Nephron (organoid): ENCODE measurements at regions not wholly inside any gene's neighbourhood (a gene's known extent, or its start where the extent isn't known, plus 50 kb on each side); places are given as distances from the start of the nearest gene placed in this dataset.
A peak's percentile ranks its signal among the peaks of the same experiment; 100 is the strongest.

Experiments
- H3K27ac Mint-ChIP-seq, 3 experiments: 2 replicates each; pipeline ENCODE4 v1.8.0; 2020; ENCODE audit warnings: mixed read lengths in 3 of 3, mild to moderate bottlenecking in 2 of 3, moderate library complexity in 1 of 3
- H3K27me3 Mint-ChIP-seq: 2 replicates; pipeline ENCODE4 v1.8.0; 2021; ENCODE audit warnings: low read depth, mild to moderate bottlenecking, moderate library complexity, mixed read lengths
- H3K36me3 Mint-ChIP-seq: 2 replicates; pipeline ENCODE4 v1.8.0; 2020; ENCODE audit warnings: low read depth, mixed read lengths
- H3K4me1 Mint-ChIP-seq: 2 replicates; pipeline ENCODE4 v1.8.0; 2020; ENCODE audit warnings: mixed read lengths
- H3K4me3 Mint-ChIP-seq, 3 experiments: 2 replicates each; pipeline ENCODE4 v1.8.0; 2020; ENCODE audit warnings: mild to moderate bottlenecking in 3 of 3, mixed read lengths in 3 of 3, moderate library complexity in 2 of 3
- H3K9me3 Mint-ChIP-seq: 2 replicates; pipeline ENCODE4 v1.8.0; 2020; ENCODE audit warnings: mixed read lengths
- TF ChIP-seq, protein P1 (sequence below), 3 experiments: fragments of 200-600 bp; sonication (generic); IDR thresholded peaks; one replicate each; pipeline ENCODE4 v1.5.0; 2021; ENCODE audit warnings: antibody characterized with exemption in 3 of 3; ENCODE audit not compliant: unreplicated experiment in 3 of 3

DNA sequence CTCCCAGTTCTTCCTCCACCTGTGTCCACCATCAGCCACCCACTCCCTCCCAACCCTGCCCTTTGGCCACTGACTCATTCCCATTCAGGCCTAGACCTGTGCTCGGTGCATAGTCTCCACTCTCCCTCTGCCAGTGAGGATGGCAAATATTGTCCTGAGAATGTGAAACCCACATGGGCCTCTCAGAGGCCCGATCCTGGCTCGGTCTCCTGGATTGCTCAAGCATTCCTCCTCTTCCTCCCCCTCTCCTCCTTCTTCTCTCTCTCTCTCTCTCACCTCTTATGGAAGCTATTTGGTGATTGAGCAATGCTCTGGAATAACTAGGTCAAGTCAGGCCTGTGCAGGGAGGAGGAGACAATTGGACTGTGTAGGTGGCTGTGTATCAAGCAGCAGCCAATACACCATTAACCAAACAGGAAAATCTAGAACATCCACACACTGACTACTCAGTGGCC lies 99.9 kb downstream of the KLF4 start:
- TF ChIP-seq, protein P1, sequence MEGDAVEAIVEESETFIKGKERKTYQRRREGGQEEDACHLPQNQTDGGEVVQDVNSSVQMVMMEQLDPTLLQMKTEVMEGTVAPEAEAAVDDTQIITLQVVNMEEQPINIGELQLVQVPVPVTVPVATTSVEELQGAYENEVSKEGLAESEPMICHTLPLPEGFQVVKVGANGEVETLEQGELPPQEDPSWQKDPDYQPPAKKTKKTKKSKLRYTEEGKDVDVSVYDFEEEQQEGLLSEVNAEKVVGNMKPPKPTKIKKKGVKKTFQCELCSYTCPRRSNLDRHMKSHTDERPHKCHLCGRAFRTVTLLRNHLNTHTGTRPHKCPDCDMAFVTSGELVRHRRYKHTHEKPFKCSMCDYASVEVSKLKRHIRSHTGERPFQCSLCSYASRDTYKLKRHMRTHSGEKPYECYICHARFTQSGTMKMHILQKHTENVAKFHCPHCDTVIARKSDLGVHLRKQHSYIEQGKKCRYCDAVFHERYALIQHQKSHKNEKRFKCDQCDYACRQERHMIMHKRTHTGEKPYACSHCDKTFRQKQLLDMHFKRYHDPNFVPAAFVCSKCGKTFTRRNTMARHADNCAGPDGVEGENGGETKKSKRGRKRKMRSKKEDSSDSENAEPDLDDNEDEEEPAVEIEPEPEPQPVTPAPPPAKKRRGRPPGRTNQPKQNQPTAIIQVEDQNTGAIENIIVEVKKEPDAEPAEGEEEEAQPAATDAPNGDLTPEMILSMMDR (IDR thresholded peaks at IDR 0.05; ENCODE audit: unreplicated experiment in 3 of 3) = no peak

DNA sequence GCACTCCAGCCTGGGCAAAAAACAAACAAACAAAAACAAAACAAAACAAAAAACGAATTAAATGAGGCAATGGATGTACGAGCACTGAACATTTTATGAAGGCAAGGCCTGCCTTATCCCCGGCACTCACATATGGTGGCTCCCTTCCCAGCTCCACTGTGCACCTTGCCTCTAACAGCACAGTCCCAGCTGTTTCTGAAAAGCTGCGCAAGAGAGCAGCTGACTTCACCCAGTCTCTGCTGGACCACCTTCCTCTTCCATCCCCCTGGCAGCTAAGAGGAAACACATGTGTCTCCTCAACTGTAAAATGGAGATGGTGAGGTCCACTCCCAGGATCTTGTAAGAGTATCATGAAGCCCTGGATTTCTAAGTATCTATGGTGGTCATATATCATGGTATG lies 100.7 kb downstream of the KLF4 start:
- Mint-ChIP-seq H3K27ac (no peak overlapping the region), H3K9me3 (no peaks in the 10 kb centered on the region), H3K4me1 (peaks cover 7% of the 10 kb centered on the region), H3K4me3 (no peak overlapping the region), H3K36me3 (no peaks in the 10 kb centered on the region), H3K27me3 (peaks cover 5% of the 10 kb centered on the region)
- TF ChIP-seq, protein P1 (IDR thresholded peaks at IDR 0.05; ENCODE audit: unreplicated experiment in 3 of 3) = no peak

More for the DNA sequence above, 99.9 kb downstream of the KLF4 start:
- Mint-ChIP-seq H3K4me1 (peaks cover 13% of the 10 kb centered on the region), H3K27ac (no peak overlapping the region), H3K4me3 (no peak overlapping the region), H3K27me3 (peaks cover 5% of the 10 kb centered on the region), H3K36me3 (no peaks in the 10 kb centered on the region), H3K9me3 (no peaks in the 10 kb centered on the region)

DNA sequence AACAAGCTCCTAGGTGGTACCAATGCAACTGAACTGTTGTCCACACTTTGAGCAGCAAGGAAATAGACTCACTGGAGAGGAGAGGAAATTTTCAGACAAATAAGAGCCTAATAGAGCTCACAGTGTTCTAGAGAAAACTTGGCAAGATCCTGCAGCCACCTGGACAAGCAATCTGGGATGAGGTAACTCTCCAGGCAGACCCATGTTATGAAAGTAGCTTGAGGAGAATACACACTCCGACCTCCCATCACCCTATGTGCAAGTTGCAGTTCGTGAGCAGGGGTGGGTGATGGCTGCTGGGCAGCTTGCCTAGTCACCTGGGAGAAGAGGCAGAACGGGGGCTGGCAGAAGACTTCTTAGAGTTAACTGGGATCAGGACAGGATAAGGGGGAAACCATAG lies 102.2 kb downstream of the KLF4 start:
- no peaks in the 10 kb centered on the region for H3K9me3 Mint-ChIP-seq
- H3K36me3 Mint-ChIP-seq = no peaks in the 10 kb centered on the region
- TF ChIP-seq, protein P1 (IDR thresholded peaks at IDR 0.05; ENCODE audit: unreplicated experiment in 3 of 3) = no peak
- peaks cover 5% of the 10 kb centered on the region for H3K27me3 Mint-ChIP-seq
- peak overlapping the region in 1 of 3 experiments; percentile 9 for H3K27ac Mint-ChIP-seq
- no peak overlapping the region for H3K4me3 Mint-ChIP-seq
- peaks cover 7% of the 10 kb centered on the region for H3K4me1 Mint-ChIP-seq

DNA sequence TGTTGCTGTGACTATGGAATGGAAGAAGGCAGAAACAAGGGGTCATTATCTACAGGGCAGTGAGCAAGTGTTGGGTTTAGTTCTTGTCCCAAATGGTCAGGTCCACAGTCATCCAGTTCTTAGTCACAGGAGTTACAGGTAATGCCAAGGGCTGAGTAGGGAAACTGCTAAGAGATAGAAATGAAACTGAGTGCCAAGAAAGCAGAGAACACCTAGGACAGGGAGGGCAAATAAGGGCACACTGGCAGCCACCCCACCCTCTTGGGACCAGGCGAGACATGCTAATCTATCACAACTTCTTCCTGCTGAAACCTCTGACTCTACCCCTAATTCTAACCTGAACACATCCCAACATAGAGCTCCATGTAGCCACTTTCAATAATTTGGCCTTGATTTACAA lies 103.2 kb downstream of the KLF4 start:
- Mint-ChIP-seq H3K9me3 (no peaks in the 10 kb centered on the region), H3K4me1 (peaks cover 7% of the 10 kb centered on the region), H3K27me3 (peaks cover 5% of the 10 kb centered on the region), H3K4me3 (no peak overlapping the region), H3K27ac (no peak overlapping the region), H3K36me3 (no peaks in the 10 kb centered on the region)
- TF ChIP-seq, protein P1 (IDR thresholded peaks at IDR 0.05; ENCODE audit: unreplicated experiment in 3 of 3) = no peak
